ENCODE measurements at regions not wholly inside any gene's neighbourhood (a gene's known extent, or its start where the extent isn't known, plus 50 kb on each side); places are given as distances from the start of the nearest gene placed in this dataset.

DNA sequence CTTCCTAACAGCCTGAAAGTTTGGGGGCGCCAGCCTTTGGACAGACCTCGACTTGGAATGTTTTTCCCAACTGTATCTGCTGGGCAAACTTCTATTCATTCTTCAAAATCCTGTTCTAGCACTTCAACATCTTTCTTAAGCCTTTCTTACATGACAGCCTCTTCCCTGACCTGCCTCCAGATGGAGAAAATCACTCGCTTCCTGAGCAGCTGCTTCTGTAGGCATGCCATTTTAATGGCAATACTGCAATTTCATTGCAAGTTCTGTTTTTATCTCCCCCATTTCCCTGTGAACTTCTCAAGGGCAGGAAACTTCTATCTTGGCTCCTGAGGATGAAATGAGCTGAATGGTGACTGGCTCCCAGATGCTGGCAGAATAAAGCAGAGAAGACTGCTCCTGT lies 128.8 kb upstream of the ASIC2 start:
- TF ChIP-seq, protein P1, sequence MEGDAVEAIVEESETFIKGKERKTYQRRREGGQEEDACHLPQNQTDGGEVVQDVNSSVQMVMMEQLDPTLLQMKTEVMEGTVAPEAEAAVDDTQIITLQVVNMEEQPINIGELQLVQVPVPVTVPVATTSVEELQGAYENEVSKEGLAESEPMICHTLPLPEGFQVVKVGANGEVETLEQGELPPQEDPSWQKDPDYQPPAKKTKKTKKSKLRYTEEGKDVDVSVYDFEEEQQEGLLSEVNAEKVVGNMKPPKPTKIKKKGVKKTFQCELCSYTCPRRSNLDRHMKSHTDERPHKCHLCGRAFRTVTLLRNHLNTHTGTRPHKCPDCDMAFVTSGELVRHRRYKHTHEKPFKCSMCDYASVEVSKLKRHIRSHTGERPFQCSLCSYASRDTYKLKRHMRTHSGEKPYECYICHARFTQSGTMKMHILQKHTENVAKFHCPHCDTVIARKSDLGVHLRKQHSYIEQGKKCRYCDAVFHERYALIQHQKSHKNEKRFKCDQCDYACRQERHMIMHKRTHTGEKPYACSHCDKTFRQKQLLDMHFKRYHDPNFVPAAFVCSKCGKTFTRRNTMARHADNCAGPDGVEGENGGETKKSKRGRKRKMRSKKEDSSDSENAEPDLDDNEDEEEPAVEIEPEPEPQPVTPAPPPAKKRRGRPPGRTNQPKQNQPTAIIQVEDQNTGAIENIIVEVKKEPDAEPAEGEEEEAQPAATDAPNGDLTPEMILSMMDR (IDR thresholded peaks at IDR 0.05), result no peak
- TF ChIP-seq POLR2A (IDR thresholded peaks at IDR 0.05), result no peak

Data from testis (tissue), 2 donors.